PC-3 (cell line): ENCODE measurements at regions not wholly inside any gene's neighbourhood (a gene's known extent, or its start where the extent isn't known, plus 50 kb on each side); places are given as distances from the start of the nearest gene placed in this dataset.

Experiments
- EZH2phosphoT487 ChIP-seq: fragments of 300-600 bp; sonication (generic); IDR thresholded peaks from 2 replicates; pipeline ENCODE4 v1.6.1; 2018; ENCODE audit warnings: mild to moderate bottlenecking, antibody characterized with exemption, low read length, borderline replicate concordance
- TF ChIP-seq, protein P1 (sequence below): fragments of 300-600 bp; sonication (generic); conservative IDR thresholded peaks from 2 replicates; pipeline ENCODE4 v1.5.1; 2017; ENCODE audit warnings: antibody characterized with exemption, low read depth, mild to moderate bottlenecking, low read length

DNA sequence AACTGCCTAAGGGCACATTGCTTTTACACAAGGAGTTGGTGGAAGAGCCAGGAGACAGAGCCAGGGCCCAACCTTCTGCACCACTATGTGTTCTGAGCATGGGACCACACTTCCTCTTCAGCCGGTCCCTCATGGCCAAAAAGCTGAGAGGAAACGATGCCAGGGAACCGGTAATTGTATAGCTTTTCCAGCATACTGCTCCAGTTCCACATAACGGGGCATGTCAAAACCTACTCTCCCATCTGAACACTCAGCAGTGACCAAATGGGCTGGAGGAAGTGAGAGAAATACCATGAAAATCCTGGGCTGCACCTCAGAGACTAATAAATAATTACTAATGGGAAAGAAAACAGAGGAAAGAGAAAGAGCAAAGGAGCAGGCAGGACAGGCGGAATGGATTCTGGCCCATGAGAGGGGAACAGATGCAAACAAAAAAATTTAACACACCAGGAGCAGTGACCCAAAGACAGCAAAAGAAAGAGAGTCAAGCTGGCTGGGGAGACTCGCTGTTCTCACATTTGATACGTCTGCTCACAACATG is 52.0 kb upstream of the BMP2 start:
- TF ChIP-seq, protein P1, sequence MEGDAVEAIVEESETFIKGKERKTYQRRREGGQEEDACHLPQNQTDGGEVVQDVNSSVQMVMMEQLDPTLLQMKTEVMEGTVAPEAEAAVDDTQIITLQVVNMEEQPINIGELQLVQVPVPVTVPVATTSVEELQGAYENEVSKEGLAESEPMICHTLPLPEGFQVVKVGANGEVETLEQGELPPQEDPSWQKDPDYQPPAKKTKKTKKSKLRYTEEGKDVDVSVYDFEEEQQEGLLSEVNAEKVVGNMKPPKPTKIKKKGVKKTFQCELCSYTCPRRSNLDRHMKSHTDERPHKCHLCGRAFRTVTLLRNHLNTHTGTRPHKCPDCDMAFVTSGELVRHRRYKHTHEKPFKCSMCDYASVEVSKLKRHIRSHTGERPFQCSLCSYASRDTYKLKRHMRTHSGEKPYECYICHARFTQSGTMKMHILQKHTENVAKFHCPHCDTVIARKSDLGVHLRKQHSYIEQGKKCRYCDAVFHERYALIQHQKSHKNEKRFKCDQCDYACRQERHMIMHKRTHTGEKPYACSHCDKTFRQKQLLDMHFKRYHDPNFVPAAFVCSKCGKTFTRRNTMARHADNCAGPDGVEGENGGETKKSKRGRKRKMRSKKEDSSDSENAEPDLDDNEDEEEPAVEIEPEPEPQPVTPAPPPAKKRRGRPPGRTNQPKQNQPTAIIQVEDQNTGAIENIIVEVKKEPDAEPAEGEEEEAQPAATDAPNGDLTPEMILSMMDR, result no peak
- no peak for TF ChIP-seq EZH2phosphoT487
